H54 (cell line): ENCODE measurements at regions not wholly inside any gene's neighbourhood (a gene's known extent, or its start where the extent isn't known, plus 50 kb on each side); places are given as distances from the start of the nearest gene placed in this dataset.

Source experiments
- DNase-seq: peaks from one replicate; pipeline ENCODE4 v3.0.0; 2011; ENCODE audit warnings: low spot score, mixed read lengths; ENCODE audit not compliant: insufficient read length
- FAIRE-seq: peaks from 3 replicates; lab custom pipeline; 2011; peaks lifted over from hg19 to GRCh38; lab: Jason Lieb, UNC
- POLR2A ChIP-seq: IDR thresholded peaks from 2 replicates; pipeline ENCODE4 v1.6.1; 2011; ENCODE audit warnings: low read depth, mild to moderate bottlenecking, low read length

DNA sequence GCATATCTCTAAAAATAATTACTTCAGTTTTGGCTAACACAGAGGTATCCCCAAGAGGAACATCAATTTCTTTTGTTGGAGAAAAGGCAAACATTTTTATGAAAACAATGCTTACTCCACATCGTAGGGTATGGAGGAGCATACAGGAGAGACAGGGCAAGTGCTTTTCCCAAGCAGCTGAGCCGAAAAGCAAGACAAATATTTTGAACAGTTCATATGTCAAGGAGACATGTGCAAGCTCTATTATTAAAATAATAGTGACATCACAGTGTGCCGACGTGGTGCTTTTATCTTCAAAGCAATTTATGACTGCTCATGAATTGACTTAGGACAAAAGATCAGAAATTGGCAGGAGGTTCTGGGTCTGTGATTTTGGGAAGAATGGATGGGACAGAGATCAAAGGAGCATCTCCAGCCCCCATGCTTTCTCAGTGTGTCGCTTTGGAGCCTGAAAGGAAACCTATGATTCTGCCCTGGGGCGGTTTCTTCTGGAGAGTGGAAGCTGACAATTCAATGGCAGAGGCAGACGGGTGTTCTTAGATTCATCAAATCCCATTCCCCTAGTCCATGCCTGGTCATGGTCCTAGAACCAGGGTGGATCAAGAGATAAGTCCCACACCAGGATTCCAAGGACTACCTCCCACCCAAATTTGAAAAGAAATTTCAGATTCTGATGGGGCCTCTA is 97.1 kb downstream of the JCAD start:
- TF ChIP-seq POLR2A: no peak
- no peak for DNase-seq
- no peak for FAIRE-seq

DNA sequence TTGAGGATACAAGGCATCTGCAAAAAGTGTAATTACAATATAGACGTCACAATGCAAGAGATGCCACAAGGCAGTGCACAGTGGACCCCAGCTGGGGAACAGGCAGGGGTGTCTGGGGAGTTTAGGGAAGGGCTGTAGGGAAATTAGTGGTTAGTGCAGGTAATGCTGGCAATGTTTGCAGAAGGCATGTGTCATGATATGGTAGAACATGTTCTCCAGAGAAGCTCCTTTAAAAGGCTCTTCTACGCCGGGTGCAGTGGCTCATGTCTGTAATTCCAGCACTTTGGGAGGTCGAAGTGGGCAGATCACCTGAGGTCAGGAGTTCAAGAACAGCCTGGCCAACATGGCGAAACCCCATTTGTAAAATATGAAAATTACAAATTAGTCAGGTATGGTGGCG is 98.0 kb downstream of the JCAD start:
- no peak for DNase-seq
- TF ChIP-seq POLR2A: no peak
- FAIRE-seq: no peak

DNA sequence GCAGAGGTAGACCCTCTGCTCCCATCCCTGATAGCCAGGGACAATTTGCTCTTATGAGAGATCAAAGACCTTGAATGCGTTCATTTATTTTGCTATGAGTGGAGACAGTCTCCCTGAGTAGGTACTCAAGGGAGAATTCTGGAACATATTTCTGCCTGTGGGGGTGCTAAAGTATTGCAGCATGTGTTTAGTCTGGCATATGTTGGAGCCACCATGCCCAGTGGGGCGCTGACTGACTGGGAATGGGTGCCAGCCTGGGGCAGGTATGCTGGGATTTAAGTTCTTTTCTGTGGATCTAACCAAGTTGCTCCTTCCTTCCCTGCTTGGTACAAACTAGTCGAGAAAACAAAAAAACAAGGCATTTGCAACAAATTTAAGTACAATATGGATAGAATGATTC is 99.1 kb downstream of the JCAD start:
- TF ChIP-seq POLR2A: no peak
- no peak for DNase-seq
- no peak for FAIRE-seq

DNA sequence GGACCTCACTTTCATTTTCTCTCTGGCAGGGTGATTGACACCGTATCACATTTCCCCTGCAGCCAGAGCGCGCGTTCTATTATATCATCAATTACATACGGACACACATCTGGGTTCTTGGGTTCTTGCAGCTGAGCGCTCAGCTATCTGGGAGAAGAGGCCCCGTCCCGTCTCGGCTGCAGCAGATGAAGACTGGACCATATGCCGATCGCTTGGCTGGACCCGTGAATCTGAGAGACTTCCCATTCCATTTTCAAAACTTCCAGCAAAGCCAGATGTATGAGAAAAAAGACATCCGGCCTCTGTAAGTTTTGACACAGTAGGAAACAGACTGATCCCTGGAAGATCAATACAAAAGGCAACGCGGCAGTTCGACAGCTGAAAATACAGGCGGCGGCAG is 99.8 kb downstream of the JCAD start:
- DNase-seq (no peak), FAIRE-seq (no peak)
- no peak for TF ChIP-seq POLR2A

DNA sequence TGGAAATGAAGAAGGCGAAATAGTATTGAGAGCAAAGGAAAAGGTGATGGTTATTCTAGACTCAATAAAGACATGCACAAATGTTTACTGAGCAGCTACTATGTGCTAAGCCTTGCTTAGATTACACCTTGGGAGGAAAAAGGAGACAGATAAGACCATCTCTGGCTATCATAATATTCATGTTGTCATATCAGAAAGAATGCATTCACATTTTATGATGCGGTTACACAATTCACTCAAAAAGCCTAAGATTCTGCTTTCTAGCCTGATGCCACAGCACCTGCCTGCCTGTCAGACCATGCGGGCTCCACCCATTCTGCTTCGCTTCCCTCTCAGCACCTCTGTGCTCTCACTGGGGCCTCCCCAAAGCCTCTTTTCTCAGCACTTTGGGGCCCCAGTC is 100.9 kb downstream of the JCAD start:
- no peak for DNase-seq
- FAIRE-seq: no peak
- no peak for TF ChIP-seq POLR2A

DNA sequence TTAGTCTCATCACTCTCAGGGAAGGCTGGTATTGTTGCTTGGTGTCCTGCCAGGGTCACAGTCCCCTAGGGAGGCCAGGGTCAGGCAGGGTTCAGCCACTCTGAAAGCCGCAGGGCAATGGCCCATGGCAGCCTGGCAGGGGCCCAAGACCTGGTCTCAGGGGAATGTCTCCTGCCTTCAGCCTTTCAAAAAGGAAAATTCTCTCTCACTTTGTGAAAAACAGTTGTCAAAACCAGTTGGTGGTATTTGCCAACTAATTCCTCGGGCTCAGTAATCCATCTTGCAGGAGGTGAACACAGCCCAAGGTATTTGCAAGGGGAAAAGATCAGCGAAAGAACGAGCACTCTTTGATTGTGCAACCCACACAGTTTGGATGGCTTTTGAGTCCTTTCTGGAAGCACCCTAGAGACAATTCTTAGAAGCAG is 101.5 kb downstream of the JCAD start:
- FAIRE-seq (no peak), DNase-seq (no peak)
- no peak for TF ChIP-seq POLR2A

DNA sequence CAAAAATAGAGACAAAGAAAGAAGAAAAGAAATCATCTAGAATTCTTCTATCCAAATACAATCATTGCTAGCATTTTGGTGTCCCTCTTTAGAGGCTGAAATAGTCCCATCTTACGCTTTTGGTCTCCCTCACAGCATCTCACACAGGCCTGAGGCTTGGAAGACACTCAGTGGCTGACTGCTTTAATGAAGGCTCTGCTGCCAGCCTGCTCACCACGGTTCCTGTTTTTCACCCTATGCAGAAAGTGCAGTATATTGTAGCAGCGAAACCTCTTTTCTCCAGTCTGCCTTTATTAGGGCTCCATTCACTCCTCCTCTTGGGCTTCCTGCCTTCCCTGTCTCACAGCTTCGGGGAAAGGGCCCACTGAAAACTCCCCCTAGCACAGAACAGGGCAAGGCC is 102.2 kb downstream of the JCAD start:
- no peak for FAIRE-seq
- no peak for TF ChIP-seq POLR2A
- no peak for DNase-seq

DNA sequence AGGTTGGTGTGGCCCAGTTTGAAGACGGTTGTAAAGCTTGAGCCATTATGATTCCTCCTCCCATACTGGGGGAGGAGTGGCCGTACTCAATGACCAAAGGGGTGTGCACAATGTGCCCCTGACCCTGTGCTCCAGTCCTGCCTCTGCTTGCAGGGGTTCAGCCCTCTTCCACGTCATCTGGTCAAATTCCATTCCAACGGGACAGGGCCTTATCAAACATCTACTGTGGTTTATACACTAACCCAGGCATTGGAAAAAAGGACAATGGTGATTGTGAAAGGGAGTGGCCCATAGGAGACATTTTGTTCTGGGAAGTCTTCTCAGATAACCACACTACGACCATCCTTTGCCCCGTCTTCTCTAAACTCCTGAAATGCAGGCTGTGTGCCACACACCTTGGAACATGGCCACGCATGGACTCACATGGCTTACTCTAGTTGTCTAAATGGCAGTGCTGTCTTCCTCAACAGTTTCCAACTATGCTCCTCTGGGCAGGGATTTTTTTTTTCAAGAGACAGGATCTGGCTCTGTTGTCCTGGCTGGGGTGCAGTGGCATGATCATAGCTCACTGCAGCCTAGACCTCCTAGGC is 103.0 kb downstream of the JCAD start:
- DNase-seq (no peak), FAIRE-seq (no peak)
- TF ChIP-seq POLR2A: no peak

DNA sequence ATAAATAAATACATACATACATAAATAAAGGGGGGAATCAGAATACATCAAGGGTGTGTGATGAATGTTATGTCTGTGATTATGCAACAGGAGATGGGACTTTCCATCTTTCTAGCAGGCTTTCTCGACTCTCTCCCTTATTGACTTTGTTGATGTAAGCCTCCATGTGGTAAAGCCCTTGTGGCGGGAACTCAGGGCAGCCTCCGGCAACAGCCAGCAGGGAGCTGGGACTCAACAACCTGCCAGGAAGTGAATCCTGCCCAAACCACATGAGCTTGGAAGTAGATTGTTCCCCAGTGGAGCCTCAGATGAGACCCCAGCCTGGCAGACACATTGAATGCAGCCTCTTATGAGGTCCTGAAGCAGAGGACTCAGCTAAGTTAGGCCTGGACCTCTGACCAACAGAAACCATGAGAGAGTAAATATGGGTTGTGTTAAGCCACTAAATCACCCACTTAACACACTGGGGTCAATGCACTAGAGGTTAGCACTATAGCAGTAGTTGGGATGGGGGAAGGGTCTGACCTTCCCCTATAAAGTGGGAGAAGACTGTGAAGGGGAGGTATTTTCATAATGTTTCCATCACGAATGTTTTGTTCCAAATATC is 104.0 kb downstream of the JCAD start:
- FAIRE-seq (no peak), DNase-seq (peak; percentile 33)
- no peak for TF ChIP-seq POLR2A

DNA sequence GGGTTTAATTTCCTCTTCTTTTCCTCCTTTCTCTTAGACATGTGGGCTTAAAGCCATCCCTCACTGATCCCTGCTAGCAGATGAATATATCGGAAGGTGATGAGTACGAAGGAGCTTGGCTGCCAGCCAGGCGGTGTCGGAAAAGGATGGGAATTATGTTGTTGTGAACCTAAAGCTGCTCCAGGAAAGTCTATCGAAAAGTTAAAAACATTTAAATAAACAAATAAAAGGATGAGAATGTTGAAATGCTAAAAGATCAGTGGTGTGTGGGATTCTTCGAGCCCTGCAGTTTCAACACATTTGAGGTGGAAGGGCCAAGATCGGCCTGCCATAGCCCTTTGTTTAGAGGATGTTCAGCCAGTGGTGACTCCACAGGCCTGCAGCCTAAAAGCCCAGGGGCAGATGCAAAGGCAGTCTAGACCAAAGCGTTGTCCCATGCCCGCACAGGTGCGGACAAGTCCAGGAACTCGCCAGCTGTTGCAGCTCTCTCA is 107.9 kb downstream of the JCAD start:
- no peak for FAIRE-seq
- no peak for TF ChIP-seq POLR2A
- DNase-seq: no peak

DNA sequence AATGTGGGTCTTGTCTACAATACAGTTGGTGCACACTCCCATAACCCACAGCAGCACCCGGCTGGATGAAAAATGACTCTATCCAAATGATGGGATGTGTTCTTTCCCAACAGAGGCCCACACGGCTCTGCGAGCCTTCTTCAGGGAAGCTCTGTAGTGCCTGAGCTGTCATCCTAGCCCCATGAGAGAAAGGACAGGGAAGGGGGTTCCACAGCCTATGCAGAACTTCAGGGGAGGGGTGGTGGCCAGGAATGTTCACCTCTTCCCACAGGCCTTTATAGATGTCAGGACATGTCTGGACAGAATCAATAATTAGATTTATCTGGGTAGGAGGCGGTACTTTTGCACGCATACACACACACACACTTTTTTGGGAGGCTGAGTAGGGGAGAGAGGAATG is 109.0 kb downstream of the JCAD start:
- DNase-seq (no peak), FAIRE-seq (no peak)
- TF ChIP-seq POLR2A: no peak

DNA sequence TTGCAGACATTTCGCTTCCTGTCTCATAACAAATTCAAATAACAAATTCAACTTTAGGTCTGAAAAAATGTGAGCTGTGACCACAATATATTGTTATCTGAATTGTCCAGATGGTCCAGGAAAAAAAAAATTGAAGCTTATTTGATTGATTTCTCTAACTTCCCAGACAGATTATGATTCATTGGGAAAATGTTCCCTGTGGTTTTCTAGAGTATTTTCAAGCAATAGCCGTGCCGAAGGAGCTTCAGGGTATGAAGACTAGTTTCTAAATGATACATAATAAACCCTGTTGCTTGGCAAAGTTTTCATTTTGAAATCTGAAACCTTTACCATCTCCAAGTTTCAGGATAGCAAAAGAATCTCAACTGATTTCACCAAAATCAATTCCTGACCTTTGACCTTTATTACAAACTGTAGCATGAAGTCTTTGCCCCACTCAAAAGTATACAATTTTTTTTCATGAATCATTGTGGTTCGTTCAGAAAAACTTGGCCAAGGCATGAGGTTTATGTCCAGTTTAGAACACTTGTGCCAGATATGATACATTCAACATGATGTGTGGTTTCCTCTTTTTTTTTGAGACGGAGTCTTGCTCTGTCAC is 109.9 kb downstream of the JCAD start:
- TF ChIP-seq POLR2A: no peak
- DNase-seq (peak; percentile 65), FAIRE-seq (peak; percentile 43)

DNA sequence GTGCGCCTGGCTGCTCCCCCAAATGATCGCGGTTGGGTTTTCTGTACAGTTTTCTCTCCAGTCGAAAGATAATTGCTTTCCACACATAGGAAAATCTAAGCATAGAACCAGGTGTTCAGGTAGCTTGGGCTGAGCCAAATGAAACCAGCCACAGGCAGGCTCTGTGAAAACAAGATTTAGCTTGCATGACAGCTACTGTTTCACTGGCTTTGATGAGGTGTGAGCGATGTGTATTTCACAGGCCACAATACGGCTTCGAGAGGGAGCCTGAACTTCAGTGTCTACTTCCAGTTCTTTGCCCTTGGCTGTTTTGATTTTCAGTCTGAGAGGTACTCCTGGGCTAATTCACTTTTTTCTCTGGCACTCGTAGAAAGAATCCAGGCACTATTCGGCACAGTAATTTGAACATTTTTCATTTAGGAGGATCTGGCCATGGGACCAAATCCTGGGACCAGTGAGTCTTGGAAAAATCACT is 110.5 kb downstream of the JCAD start:
- no peak for TF ChIP-seq POLR2A
- no peak for DNase-seq
- no peak for FAIRE-seq

DNA sequence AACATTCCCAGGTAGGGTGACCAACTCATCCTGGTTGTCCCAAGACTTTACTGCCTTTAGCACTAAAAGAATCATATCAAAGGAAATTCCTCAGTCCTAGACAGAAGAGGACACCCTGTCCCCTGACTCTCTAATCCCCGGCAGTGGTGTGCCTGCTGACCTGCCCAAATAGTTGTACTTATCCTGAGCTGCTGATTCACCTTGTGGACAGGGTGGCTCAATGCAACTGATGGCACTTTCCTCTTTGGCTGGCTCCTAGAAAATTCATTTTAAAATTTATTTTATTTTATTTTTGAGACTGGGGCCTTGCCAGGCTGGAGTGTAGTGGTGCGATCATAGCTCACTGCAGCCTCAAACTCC is 111.7 kb downstream of the JCAD start:
- FAIRE-seq: no peak
- no peak for TF ChIP-seq POLR2A
- DNase-seq: no peak
